ENCODE measurements at regions not wholly inside any gene's neighbourhood (a gene's known extent, or its start where the extent isn't known, plus 50 kb on each side); places are given as distances from the start of the nearest gene placed in this dataset.

- Histone ChIP-seq H3K9me3 (replicated peaks; ENCODE audit: insufficient read depth, low read length) (no peaks in the 10 kb centered on the region), H3K9me2 (replicated peaks; ENCODE audit: insufficient read depth, low read length) (no peaks in the 10 kb centered on the region), H3K27ac (ENCODE audit: low read length) (no peak overlapping the region), H3K4me2 (ENCODE audit: low read depth, low read length) (no peak overlapping the region), H3K79me2 (ENCODE audit: low read length) (no peaks in the 10 kb centered on the region), H3F3A (ENCODE audit: insufficient read depth, low read length) (no peaks in the 10 kb centered on the region), H3K36me3 (replicated peaks; ENCODE audit: insufficient read depth, low read length) (no peaks in the 10 kb centered on the region), H2AFZ (ENCODE audit: low read length) (no peak overlapping the region), H3K9ac (ENCODE audit: low read length) (no peak overlapping the region), H4K20me1 (ENCODE audit: insufficient read depth, low read length) (no peaks in the 10 kb centered on the region), H3K4me3 (ENCODE audit: low read length) (no peak overlapping the region), H3K4me1 (ENCODE audit: low read length) (no peaks in the 10 kb centered on the region), H3K27me3 (replicated peaks; ENCODE audit: insufficient read depth, low read length) (no peaks in the 10 kb centered on the region)
- no peak for DNase-seq
- TF ChIP-seq EZH2phosphoT487 (IDR thresholded peaks at IDR 0.05; ENCODE audit: low read length) (no peak), CTCF (IDR thresholded peaks at IDR 0.05; ENCODE audit: low read length) (no peak), EZH2 (optimal IDR thresholded peaks at IDR 0.05; ENCODE audit: low read depth, low read length) (no peak)
Measured at GRCh38 chr7:84629216-84629615, 434.6 kb upstream of the SEMA3A start.

- Histone ChIP-seq H3K4me2 (ENCODE audit: low read depth, low read length) (no peak overlapping the region), H3K79me2 (ENCODE audit: low read length) (no peaks in the 10 kb centered on the region), H4K20me1 (ENCODE audit: insufficient read depth, low read length) (no peaks in the 10 kb centered on the region), H3K4me3 (ENCODE audit: low read length) (no peak overlapping the region), H3K9me2 (replicated peaks; ENCODE audit: insufficient read depth, low read length) (no peaks in the 10 kb centered on the region), H3K27ac (ENCODE audit: low read length) (no peak overlapping the region), H3F3A (ENCODE audit: insufficient read depth, low read length) (no peaks in the 10 kb centered on the region), H3K9me3 (replicated peaks; ENCODE audit: insufficient read depth, low read length) (no peaks in the 10 kb centered on the region), H3K27me3 (replicated peaks; ENCODE audit: insufficient read depth, low read length) (no peaks in the 10 kb centered on the region), H3K4me1 (ENCODE audit: low read length) (no peaks in the 10 kb centered on the region), H2AFZ (ENCODE audit: low read length) (no peak overlapping the region), H3K9ac (ENCODE audit: low read length) (no peak overlapping the region), H3K36me3 (replicated peaks; ENCODE audit: insufficient read depth, low read length) (no peaks in the 10 kb centered on the region)
- TF ChIP-seq EZH2 (optimal IDR thresholded peaks at IDR 0.05; ENCODE audit: low read depth, low read length): no peak
- TF ChIP-seq CTCF (IDR thresholded peaks at IDR 0.05; ENCODE audit: low read length): no peak
- DNase-seq: no peak
Measured at GRCh38 chr7:84627250-84627649, 432.7 kb upstream of the SEMA3A start.

- no peaks in the 10 kb centered on the region for H3K27me3 ChIP-seq (replicated peaks; ENCODE audit: insufficient read depth, low read length)
- DNase-seq: no peak
- no peaks in the 10 kb centered on the region for H4K20me1 ChIP-seq (ENCODE audit: insufficient read depth, low read length)
- H3K9me2 ChIP-seq (replicated peaks; ENCODE audit: insufficient read depth, low read length): no peaks in the 10 kb centered on the region
- no peak overlapping the region for H2AFZ ChIP-seq (ENCODE audit: low read length)
- no peaks in the 10 kb centered on the region for H3F3A ChIP-seq (ENCODE audit: insufficient read depth, low read length)
- H3K79me2 ChIP-seq (ENCODE audit: low read length): no peaks in the 10 kb centered on the region
- no peaks in the 10 kb centered on the region for H3K36me3 ChIP-seq (replicated peaks; ENCODE audit: insufficient read depth, low read length)
- H3K9ac ChIP-seq (ENCODE audit: low read length): no peak overlapping the region
- H3K4me1 ChIP-seq (ENCODE audit: low read length): no peaks in the 10 kb centered on the region
- no peak overlapping the region for H3K4me2 ChIP-seq (ENCODE audit: low read depth, low read length)
- H3K9me3 ChIP-seq (replicated peaks; ENCODE audit: insufficient read depth, low read length): no peaks in the 10 kb centered on the region
- TF ChIP-seq CTCF (IDR thresholded peaks at IDR 0.05; ENCODE audit: low read length) (no peak), EZH2 (optimal IDR thresholded peaks at IDR 0.05; ENCODE audit: low read depth, low read length) (no peak), EZH2phosphoT487 (IDR thresholded peaks at IDR 0.05; ENCODE audit: low read length) (no peak)
- no peak overlapping the region for H3K27ac ChIP-seq (ENCODE audit: low read length)
- no peak overlapping the region for H3K4me3 ChIP-seq (ENCODE audit: low read length)
Measured at GRCh38 chr7:84624927-84625326, 430.3 kb upstream of the SEMA3A start.

Measured in MM.1S (cell line).